ENCODE measurements at regions not wholly inside any gene's neighbourhood (a gene's known extent, or its start where the extent isn't known, plus 50 kb on each side); places are given as distances from the start of the nearest gene placed in this dataset.

DNA sequence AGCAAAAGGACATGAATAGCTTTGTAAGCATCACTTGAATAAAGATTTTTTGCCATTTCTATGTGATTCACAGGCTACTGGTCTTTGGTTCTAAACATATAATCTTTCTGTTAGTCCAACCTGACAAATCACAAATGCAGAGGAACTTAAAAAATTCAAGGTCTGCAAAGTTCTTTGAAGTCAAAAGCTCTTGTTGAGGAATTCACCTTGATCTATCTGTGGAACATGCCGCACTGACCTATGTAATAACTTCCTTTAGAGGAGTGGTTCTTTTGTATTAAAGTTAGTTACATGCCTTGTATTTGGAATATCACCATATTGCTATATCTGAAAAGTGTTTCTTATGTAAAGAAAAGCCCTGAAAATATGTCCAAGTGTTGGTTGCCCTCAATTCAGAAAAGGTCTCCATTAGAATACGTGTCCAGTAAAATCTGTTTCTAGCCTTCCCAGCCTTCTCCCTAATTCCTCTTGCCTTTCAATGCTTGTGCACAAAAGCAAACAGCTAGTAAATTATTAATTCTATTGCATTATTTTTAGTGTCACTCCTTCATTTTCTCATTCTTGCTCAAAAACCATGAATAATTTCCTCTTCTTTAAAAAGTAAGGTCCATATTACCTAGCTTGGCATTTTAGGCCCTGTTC is 1192.8 kb downstream of the FLRT2 start:
- no peak for DNase-seq (ENCODE audit: low spot score)

DNA sequence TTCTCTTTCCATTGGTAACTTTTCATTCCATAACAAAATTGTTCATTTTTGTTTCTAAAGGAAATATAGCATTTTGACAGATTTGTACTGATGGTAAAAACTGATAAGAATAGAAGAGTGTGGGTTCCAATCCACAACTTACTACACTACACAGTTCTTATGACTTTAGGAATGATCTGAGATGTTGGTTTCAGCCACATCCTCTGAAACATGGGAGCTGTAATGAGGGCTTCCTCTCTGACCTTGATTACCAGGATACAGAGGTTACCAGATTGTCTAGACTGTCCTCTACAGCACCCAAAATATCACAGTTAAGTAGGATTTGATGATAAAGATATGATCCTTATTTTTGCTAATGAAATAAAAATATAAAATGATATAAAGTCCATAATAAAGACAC is 1184.6 kb downstream of the FLRT2 start:
- no peak for DNase-seq (ENCODE audit: low spot score)

DNA sequence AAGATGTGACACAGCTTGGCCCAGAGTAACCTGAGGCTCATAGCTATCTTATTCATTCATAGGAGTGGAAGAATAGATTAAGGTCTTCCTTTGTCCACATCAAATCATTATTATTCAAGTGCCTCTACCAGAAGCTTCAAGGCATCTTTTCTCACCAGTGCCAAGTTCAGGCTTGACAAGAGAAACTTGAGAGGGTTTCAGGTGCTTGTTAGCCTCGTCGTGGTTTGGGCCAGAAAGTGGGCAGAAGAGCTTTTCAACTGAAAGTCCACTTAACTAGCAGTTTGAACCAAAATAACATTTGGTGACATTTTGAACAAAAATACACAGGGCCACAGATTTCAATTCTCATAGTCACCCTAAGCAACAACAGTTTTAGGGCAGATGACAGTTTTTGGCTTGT is 1184.2 kb downstream of the FLRT2 start:
- DNase-seq (ENCODE audit: low spot score), result no peak

DNA sequence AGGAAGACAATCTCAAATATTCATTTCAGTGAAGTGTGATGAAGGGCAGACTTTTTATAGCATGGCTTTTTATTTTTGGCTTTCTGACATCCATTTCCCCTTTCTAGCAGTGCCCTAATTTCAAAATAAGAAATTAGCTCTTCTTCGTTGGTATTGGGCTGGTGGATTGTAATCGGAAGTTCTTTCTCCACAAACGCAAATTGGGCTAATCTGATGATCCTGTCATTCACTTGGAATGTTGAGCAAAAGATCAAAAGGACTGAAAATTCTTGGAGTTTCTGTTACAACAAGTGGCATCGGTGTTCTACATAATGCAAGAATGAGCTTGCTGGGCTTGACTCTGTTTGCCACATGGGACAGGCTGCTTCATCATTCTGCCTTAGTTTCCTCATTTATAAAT is 1182.8 kb downstream of the FLRT2 start:
- no peak for DNase-seq (ENCODE audit: low spot score)

DNA sequence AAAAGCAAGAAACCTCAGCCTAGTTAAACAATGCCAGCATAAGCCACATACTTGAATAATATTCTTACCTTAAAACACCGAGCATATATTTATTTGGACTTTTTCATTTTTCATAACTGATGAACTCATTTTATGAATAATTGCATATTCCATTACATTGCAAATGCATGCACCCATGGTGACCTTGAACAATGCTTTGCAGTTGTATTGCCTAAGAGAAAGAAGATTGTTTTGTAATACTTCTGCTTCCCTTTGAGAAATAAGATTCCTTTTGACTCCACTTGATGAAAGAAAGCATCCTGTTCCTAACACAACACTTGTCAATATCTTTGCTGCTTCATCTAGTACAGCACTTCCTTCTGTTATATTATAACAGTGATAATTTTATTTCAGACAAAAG is 1182.2 kb downstream of the FLRT2 start:
- no peak for DNase-seq (ENCODE audit: low spot score)

DNA sequence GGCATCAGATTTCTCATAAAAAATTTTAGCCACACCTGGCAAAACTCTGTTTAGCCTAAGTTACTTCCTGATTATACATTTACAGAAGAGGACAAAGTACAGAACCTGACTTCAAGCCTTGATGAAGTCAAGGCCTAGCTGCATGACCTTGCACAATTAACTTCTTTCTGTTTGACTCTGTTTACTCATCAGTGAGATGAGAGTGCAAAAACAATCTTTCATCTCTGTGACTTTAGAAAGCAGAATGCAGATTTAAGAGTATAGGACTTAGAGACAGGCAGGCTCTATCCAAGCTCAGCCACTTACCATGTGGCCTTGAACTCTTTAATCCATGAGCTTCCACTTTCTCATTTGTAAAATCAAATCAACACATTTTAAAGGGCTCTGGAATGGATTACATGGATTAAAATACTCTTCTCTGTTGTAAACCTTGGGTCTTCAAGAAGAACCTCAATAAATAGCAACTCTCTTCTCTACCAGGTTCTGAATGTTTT is 1178.9 kb downstream of the FLRT2 start:
- no peak for DNase-seq (ENCODE audit: low spot score)

DNA sequence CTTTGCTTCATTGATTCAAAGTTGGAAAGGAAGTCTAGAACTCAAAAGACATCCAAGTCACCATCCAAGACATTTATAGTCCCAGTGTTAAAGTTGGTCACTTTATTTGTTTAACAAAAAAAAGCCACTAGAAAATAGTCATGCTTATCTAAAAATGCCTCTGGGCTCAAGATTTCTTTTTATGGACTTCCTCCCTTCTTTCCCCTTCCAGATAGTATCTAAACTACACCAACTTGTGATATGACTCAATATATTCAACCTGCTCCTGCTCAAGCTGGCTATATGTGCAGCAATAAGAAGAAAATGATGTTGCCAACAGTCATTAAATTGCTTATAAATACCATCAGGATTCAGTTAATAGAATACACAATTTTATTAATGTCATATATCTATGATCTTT is 1177.1 kb downstream of the FLRT2 start:
- DNase-seq (ENCODE audit: low spot score), result no peak

DNA sequence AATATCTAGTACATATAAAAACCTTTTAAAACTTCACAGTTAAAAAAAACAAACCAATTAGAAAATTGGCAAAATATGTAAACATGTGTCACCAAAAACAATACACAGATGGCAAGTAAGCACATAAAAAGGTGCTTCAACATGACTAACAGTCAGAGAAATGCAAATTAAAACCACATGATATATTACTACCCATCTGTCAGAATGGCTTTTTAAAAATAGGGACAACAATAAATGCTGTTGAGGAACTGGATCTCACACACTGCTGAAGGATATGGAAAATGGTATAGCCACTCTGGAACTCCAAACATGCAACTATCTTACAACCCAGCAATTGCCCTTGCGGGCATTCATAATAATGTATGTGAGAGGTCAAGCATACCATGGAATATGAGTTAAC is 1153.6 kb downstream of the FLRT2 start:
- no peak for DNase-seq (ENCODE audit: low spot score)

DNA sequence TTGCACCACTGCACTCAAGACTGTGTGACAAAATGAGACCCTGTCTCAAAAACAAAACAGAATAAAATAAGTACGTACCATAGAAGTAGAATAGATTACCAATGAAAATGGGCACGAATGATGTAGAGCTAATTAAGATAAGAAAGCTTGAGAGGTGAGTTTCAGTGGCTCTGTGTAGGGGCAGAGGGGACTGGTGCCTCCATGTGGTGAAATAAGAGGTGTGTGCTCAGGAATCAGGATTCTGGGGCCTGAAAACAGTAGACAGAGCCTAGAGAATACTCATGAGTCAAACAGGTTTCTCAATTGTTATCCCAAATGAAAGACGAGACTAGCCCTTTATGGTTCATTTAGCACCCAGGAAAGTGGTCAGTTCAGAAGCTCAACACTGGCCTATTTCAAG is 1145.1 kb downstream of the FLRT2 start:
- no peak for DNase-seq (ENCODE audit: low spot score)

DNA sequence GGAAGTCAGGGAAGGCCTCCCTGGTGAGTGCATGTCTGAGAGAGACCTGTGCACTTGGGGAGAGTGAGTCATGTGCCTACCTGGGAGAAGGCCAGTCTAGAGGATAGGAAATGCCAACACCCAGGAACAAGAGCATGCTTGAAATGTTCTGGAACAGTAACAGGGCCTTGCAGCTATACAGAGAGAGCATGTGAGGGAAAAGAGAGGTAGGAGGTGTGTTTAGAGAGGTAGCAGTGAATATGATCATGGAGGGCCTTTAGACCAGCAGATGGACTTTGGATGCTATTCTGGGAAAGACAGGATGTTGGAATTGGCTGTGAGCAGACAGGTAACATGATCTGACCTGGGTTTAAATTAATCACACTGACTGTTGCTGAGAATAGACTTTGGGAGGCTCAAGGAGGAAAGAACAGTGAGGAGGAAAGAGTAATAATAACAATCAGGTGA is 1143.6 kb downstream of the FLRT2 start:
- no peak for DNase-seq (ENCODE audit: low spot score)

DNA sequence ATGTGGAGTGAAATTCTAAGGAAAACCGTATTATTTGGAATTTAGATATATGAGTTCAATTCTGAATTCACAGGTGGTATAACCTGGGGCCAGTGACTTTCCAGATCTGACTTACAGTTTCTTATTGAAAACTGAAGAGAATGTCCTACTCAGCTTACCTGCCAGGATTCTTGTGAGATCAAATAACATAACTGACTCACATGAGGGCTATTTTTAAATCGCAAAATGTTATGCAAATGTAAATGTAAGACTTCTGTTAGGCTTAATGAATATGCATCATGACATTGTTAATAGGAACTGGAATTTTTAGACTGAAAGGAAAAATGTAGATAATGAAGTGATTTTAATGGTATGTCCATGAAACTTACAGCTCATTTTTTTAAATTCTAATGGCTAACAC is 1142.1 kb downstream of the FLRT2 start:
- no peak for DNase-seq (ENCODE audit: low spot score)

DNA sequence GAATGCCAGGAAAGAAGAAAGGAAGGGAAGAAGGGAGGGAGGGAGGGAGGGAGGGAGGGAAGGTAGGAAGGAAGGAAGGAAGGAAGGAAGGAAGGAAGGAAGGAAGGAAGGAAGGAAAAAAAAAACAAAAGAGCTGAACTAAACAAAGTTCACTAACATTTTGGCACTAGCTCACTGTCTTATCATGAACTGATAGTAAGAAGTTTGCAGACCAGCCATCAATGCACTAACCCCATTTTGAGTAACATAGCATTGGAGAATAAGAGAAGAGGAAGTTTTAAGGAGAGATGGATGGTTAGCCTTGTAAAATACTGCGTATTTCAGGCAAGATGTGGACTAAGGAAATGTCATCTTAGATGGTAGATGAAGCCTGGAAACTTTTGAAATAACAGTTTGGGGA is 1136.0 kb downstream of the FLRT2 start:
- no peak for DNase-seq (ENCODE audit: low spot score)

DNA sequence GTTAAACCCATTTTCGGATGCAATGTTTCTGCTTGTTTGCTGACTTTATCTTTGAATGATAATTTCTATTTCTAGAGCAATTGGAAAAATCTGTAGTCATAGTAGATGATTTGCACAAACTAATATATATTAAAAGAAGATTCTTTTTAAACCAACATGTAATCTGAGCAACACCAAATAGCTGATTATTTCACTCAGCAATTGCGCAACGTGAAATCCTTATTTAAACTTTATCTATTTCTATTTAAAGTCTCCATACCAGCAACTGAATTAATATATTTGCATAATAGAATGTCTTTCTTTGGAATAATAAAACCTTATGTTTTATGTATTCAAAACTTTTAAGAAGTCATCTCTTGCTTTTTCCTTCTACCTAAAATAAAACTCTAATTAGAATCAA is 1132.4 kb downstream of the FLRT2 start:
- DNase-seq (ENCODE audit: low spot score), result no peak

DNA sequence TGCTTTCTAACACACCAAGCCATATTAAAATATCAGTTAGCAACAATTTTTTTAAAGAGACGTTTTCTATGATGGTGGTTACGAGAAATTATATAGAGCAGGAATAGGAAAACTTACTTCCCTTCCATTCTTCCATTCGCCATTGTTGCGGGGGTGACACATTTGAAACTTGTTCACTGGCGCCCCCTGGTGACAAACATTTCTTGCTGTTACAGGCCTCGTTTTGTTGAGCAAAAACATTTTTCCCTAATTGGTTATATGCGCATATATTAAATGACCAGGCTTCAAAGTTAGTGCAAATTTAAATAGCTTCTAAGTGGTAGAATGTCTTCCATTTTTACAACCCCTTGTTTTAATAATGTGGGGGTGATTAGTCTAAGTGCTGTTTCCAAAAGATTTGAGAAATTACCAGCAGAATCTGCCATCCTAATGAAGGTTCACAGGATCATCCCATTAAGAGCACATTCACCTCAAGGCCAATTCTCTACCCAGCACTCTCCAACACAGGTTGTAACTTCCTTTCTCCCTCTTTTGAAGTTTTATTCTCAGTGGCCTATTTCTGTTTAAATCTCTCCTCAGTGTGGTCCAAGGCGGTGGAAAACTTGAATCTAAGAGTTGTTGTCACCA is 1124.7 kb downstream of the FLRT2 start:
- peak; percentile 5 for DNase-seq (ENCODE audit: low spot score)

DNA sequence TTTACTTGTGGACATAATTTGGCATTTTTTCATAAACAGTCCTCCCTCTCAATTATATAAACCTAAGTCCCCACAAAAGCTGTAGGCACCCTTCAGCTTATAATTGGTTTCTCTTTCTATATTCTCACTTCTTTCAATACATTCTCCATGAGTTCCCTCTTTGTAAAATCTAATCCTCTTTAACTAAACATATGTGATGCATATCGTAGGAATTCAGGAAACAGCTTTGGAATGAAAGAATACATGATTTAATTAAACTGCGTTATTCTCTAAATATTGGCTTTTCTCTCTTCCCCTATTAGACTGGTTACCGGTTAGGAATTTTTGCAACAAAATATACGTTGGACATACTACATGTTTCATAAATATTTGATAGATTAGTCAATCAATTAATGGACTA is 1122.6 kb downstream of the FLRT2 start:
- no peak for DNase-seq (ENCODE audit: low spot score)

DNA sequence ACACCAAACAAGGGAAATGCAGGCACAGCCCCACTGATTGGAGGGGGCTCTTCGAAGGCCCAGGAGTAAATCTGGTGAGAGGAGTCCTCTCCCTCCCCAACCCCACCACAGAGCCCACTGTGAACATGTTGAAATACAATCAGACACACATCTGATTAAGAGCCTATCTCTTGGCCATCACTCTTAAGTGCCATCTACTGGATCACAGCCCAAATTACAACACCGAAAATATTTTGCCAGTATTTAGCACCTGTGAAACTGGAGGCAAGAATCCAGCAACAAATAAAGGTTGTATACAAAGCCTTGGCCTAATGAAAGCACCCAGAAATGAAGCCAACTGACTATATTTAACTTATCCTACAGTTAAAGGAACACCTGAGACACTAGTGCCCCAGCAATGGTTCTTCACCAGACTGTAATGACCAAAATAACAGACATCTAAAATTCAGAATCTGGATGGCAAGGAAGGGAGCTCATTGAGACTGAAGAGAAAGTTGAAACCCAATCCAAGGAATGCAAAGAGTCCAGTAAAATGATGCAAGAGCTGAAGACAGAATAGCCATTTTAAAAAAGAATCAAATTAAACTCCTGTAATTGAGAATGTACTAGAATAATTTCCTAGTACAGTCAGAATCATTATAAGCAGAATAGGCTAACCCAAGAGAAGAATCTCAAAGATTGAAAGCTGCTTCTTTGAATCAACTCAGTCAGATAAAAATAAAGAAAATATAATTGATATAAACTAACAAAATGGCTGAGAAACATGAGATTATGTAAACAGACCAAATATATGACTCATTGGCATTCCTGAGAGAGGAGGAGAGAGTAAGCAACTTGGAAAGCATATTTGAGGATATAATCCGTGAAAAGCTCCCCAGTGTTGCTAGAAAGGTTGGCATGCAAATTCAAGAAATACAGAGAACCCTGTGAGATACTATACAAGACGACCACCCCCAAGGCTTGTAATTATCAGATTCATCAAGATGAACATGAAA is 1117.0 kb downstream of the FLRT2 start:
- DNase-seq (ENCODE audit: low spot score), result no peak

DNA sequence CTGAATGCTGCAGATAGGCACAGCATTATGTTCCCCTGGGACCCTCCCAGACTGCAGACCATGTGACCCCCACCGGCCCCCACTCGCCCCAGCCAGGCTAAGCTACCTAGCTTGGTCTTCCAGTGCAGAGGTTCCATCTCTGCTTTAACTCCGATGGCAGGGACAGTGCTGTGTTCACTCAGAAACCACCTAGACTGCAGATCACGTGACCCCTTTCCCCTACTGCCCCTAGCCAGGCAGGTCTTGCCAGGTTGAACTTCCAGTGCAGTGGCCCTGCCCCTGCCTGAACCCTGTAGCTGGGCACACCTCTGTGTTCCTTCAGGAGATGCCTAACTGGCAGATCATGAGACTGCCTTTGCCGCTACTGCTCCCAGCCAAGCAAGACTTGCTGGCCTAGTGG is 1116.2 kb downstream of the FLRT2 start:
- no peak for DNase-seq (ENCODE audit: low spot score)

DNA sequence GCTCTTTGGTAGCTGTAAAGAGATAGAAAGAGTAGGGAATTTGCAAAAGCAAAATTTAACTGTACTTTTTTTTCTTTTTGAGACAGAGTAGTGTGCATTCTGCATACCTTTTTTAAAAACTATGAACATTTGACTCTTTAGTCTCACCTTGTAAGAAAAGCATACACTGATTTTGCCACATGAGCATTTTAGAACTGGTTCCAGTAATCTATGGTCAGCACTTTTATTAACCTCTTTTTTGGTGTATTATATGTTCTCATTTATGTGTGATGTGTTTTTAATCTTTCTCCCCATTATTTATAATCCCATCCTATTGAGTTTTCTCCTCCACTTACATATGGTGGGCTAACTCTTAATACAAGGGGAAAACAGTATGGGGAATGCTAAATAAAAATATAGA is 1111.4 kb downstream of the FLRT2 start:
- DNase-seq (ENCODE audit: low spot score), result no peak

DNA sequence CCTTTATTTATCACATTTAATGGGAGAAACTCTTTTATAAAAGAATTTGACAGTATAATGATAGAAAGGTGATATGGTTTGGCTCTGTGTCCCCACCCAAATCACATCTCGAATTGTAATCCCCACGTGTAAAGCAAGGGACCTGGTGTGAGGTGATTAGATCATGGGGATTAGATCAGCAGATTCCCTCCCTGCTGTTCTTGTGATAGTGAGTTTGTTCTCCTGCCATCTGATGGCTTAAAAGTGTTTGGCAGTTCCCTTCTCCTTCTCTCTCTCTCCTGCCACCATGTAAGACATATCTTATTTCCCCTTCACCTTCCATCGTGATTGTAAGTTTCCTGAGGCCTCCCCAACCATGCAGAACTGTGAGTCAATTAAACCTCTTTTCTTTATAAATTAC is 1110.3 kb downstream of the FLRT2 start:
- DNase-seq (ENCODE audit: low spot score), result no peak

DNA sequence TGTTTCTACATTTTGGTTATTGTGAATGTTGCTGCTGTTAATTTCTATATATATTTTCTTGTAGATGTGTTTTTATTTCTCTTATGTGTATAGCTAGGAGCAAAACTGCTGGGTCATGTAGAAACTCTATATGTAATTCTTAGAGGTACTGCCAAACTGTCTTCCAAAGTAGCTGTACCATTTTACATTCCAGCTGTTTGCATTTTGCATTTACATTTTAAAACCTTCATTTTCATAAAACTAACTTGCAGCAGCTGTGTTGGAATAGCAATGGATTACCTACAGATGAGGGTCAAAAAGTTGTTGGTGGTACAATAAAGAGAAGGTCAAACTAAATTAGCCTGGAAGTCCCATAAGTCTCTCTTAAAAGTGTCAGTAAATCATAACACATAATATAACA is 1109.7 kb downstream of the FLRT2 start:
- no peak for DNase-seq (ENCODE audit: low spot score)

DNA sequence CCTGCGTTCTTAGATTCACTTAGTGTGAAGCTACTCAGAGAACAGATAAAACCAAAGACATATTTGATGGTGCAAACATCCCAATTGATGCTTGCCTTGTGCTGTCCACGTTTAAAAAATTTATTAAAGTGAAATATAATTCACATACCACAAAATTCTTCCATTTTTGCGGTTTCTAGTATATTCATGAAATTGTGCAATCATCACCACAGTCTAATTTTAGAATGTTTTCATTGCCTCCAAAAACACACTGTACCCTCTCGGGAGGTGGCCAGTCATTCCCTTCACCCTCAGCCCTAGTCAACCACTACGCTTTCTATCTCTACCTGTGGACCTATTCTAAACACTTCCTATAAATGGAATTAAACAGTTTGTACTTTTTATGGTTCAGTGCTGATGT is 1109.2 kb downstream of the FLRT2 start:
- no peak for DNase-seq (ENCODE audit: low spot score)

DNA sequence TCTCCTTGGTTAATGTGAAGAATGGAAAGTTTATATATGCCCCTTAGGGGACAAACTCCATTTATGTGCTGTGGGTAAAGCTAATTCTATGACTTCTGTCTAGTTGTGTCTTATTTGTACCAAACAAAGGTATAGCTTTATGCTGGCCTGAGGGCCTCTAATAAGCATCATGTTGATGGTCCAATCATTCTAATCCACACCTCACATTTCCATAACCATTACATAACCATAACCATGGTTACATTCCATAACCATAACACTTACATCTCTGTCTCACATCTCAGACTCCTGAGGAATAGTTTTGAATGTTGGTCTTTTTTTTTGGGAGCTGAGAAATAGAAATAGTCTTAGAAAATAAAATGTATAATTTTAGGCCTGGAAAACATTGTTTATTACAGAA is 1097.1 kb downstream of the FLRT2 start:
- DNase-seq (ENCODE audit: low spot score), result no peak

DNA sequence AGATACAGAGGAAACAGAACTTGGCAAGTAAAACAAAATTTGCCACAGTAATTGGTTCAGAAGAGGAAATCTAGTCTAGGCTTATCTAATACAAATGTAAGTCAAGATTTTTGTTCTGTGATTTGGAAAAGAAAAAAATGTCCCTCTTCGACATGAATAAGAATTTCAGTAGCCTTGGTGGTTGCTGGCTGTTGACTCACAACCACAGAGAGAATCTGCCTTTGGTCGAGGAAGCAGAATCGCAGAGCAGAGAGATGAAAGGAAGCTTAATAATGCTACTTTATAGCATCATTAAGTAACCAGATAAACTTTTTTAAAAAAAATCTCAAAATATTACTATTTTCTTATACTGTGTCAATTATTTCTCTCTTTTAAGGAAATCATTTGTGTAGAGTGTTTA is 1096.6 kb downstream of the FLRT2 start:
- DNase-seq (ENCODE audit: low spot score), result no peak
